IMR-90 (cell line): ENCODE measurements at regions not wholly inside any gene's neighbourhood (a gene's known extent, or its start where the extent isn't known, plus 50 kb on each side); places are given as distances from the start of the nearest gene placed in this dataset.

Source experiments
- ATAC-seq: fragments of 200-7000 bp; cut with Tn5 transposase; 2 replicates; pipeline ENCODE4 v1.9.1; 2020; ENCODE audit warnings: low read depth, mild to moderate bottlenecking, moderate library complexity
- BruUV-seq: library from RNA; stranded (reverse); fragments of 400-500 nt; replicated peaks from 2 replicates; lab custom pipeline; 2021; lab: Mats Ljungman, UMichigan
- CTCF ChIA-PET: fragments of 300-600 bp; formaldehyde crosslinking; extraction: SDS; loops from one replicate; lab custom pipeline; 2021; ENCODE audit warnings: antibody characterized with exemption; lab: Yijun Ruan, JAX
- POLR2A ChIA-PET: fragments of 300-600 bp; sonication (Branson Sonifier 250); formaldehyde crosslinking; loops from one replicate; lab custom pipeline; 2022; ENCODE audit warnings: antibody characterized with exemption; ENCODE audit not compliant: unreplicated experiment; lab: Charles Lee
- DNase-seq: peaks from one replicate; pipeline ENCODE4 v3.0.0; 2013
- H2AFZ ChIP-seq: replicated peaks from 2 replicates; pipeline ENCODE3; 2013; ENCODE audit warnings: low read length, mild to moderate bottlenecking; ENCODE audit not compliant: poor library complexity
- H2AK5ac ChIP-seq: 2 replicates; pipeline ENCODE4 v1.6.1; 2013; ENCODE audit warnings: low read depth, low read length, inconsistent platforms
- H2AK9ac ChIP-seq: replicated peaks from 2 replicates; pipeline ENCODE3; 2013; ENCODE audit warnings: mild to moderate bottlenecking, low read depth, low read length, moderate library complexity; ENCODE audit not compliant: poor library complexity
- H2BK120ac ChIP-seq: 2 replicates; pipeline ENCODE4 v1.6.1; 2013; ENCODE audit warnings: low read depth, low read length, inconsistent platforms
- H2BK15ac ChIP-seq: 3 replicates; pipeline ENCODE4 v1.6.1; 2013; ENCODE audit warnings: low read depth, low read length, inconsistent platforms
- H2BK20ac ChIP-seq: 2 replicates; pipeline ENCODE4 v1.6.1; 2013; ENCODE audit warnings: low read depth, mild to moderate bottlenecking, inconsistent platforms, low read length, moderate library complexity
- H2BK5ac ChIP-seq: 2 replicates; pipeline ENCODE4 v1.6.1; 2013; ENCODE audit warnings: mild to moderate bottlenecking, low read depth, low read length, inconsistent platforms; ENCODE audit not compliant: poor library complexity, severe bottlenecking
- H3K14ac ChIP-seq: replicated peaks from 2 replicates; pipeline ENCODE4 v1.6.1; 2013; ENCODE audit warnings: low read depth, low read length, inconsistent platforms
- H3K18ac ChIP-seq: 2 replicates; pipeline ENCODE4 v1.6.1; 2013; ENCODE audit warnings: low read depth, low read length, control low read depth
- H3K23ac ChIP-seq: 2 replicates; pipeline ENCODE4 v1.6.1; 2013; ENCODE audit warnings: low read depth, low read length, inconsistent platforms
- H3K27ac ChIP-seq: 2 replicates; pipeline ENCODE4 v1.5.1; 2013; ENCODE audit warnings: mild to moderate bottlenecking, control low read depth, low read length; ENCODE audit not compliant: insufficient read depth
- H3K27me3 ChIP-seq: 2 replicates; pipeline ENCODE4 v1.6.1; 2013; ENCODE audit warnings: low read length; ENCODE audit not compliant: control insufficient read depth, insufficient read depth
- H3K36me3 ChIP-seq: 2 replicates; pipeline ENCODE4 v1.6.1; 2013; ENCODE audit warnings: low read length, mixed read lengths; ENCODE audit not compliant: control insufficient read depth, insufficient read depth
- H3K4ac ChIP-seq: 2 replicates; pipeline ENCODE4 v1.6.1; 2013; ENCODE audit warnings: low read depth, low read length, inconsistent platforms
- H3K4me1 ChIP-seq: 2 replicates; pipeline ENCODE4 v1.6.1; 2013; ENCODE audit warnings: low read length, mixed read lengths; ENCODE audit not compliant: control insufficient read depth, insufficient read depth
- H3K4me2 ChIP-seq: 2 replicates; pipeline ENCODE4 v1.6.1; 2013; ENCODE audit warnings: low read depth, mild to moderate bottlenecking, control low read depth, low read length, moderate library complexity
- H3K4me3 ChIP-seq: 2 replicates; pipeline ENCODE4 v1.5.1; 2013; ENCODE audit warnings: low read depth, mild to moderate bottlenecking, control low read depth, low read length, moderate library complexity; ENCODE audit not compliant: insufficient read depth
- H3K56ac ChIP-seq: 2 replicates; pipeline ENCODE4 v1.6.1; 2013; ENCODE audit warnings: low read length, inconsistent platforms; ENCODE audit not compliant: insufficient read depth; ENCODE audit errors: extremely low read depth
- H3K79me1 ChIP-seq, 2 experiments: 2 replicates each; pipeline ENCODE4 v1.6.1; 2013; ENCODE audit warnings: low read length in 2 of 2, inconsistent platforms in 1 of 2, low read depth in 1 of 2
- H3K9ac ChIP-seq: 2 replicates; pipeline ENCODE4 v1.6.1; 2013; ENCODE audit warnings: low read depth, low read length, control low read depth
- H3K9me1 ChIP-seq: 2 replicates; pipeline ENCODE4 v1.6.1; 2013; ENCODE audit warnings: low read length, inconsistent platforms; ENCODE audit not compliant: insufficient read depth
- H3K9me3 ChIP-seq: 2 replicates; pipeline ENCODE4 v1.6.1; 2013; ENCODE audit warnings: low read length; ENCODE audit not compliant: control insufficient read depth, insufficient read depth
- H4K20me1 ChIP-seq: 2 replicates; pipeline ENCODE4 v1.6.1; 2013; ENCODE audit warnings: low read length, inconsistent platforms; ENCODE audit not compliant: insufficient read depth
- H4K5ac ChIP-seq: 2 replicates; pipeline ENCODE4 v1.6.1; 2013; ENCODE audit warnings: mild to moderate bottlenecking, low read depth, low read length, control low read depth
- H4K8ac ChIP-seq, 2 experiments: 2 replicates each; pipeline ENCODE4 v1.6.1; 2013; ENCODE audit warnings: low read depth in 2 of 2, low read length in 2 of 2, control low read depth in 1 of 2, inconsistent platforms in 1 of 2
- H4K91ac ChIP-seq: 2 replicates; pipeline ENCODE4 v1.6.1; 2013; ENCODE audit warnings: low read depth, low read length, inconsistent platforms; ENCODE audit not compliant: insufficient read depth
- MAFK ChIP-seq: IDR thresholded peaks from 2 replicates; pipeline ENCODE4 v1.6.1; 2012; ENCODE audit warnings: low read depth, low read length, improper control_type of control experiment
- USF2 ChIP-seq: fragments of 150-350 bp; IDR thresholded peaks from 2 replicates; pipeline ENCODE4 v1.6.1; 2017; ENCODE audit warnings: mild to moderate bottlenecking, antibody characterized with exemption, low read length, low read depth
- WGBS, 2 experiments: methylation state at CpG; one replicate each; pipeline versions ENCODE4 v1.1.5 to v1.1.7; 2013; ENCODE audit warnings: missing lambda C conversion rate in 2 of 2; ENCODE audit not compliant: insufficient read length in 1 of 2; ENCODE audit errors: extremely low coverage in 2 of 2; 5-methylcytosine and 5-hydroxymethylcytosine counted together
- dilution Hi-C: fragments of 300-500 bp; cut with HindIII; formaldehyde crosslinking; loops from one replicate; pipeline ENCODE4 v1.14.3; 2018; ENCODE audit warnings: low sequenced_read_pairs; ENCODE audit not compliant: unreplicated experiment
- in situ Hi-C: fragments of 300-500 bp; cut with MboI; formaldehyde crosslinking; loops from 3 replicates; pipeline ENCODE4 v1.14.3; 2019; ENCODE audit warnings: low sequenced_read_pairs, inconsistent platforms, mixed read lengths
- intact Hi-C: fragments of 100-400 bp; cut with micrococcal nuclease; formaldehyde crosslinking; loops from 2 replicates; pipeline ENCODE4 v1.10.0; 2022

GRCh38 chr9:19522558-19522957, 113.7 kb downstream of the ACER2 start:
- intact Hi-C loops: no loop called here
- H3K9ac ChIP-seq: no peak overlapping the region
- no peak overlapping the region for H3K56ac ChIP-seq
- no peak overlapping the region for H3K14ac ChIP-seq
- H3K27me3 ChIP-seq: no peaks in the 10 kb centered on the region
- no peak overlapping the region for H4K5ac ChIP-seq
- no peaks in the 10 kb centered on the region for H3K79me1 ChIP-seq
- no peak overlapping the region for H4K8ac ChIP-seq
- no TSS peak for BruUV-seq
- H3K23ac ChIP-seq: no peak overlapping the region
- no CpG with 5 or more reads among the region's 2 CpGs for WGBS, 2 experiments
- H2BK5ac ChIP-seq: no peak overlapping the region
- H3K9me3 ChIP-seq: no peaks in the 10 kb centered on the region
- H3K4me2 ChIP-seq: no peak overlapping the region
- H4K20me1 ChIP-seq: no peaks in the 10 kb centered on the region
- H3K18ac ChIP-seq: no peak overlapping the region
- H3K4ac ChIP-seq: no peak overlapping the region
- no peak overlapping the region for H4K91ac ChIP-seq
- H2BK15ac ChIP-seq: no peak overlapping the region
- H3K4me3 ChIP-seq: no peak overlapping the region
- dilution Hi-C loops: no loop called here
- CTCF ChIA-PET: no interaction called here
- H2AK5ac ChIP-seq: no peak overlapping the region
- H2AFZ ChIP-seq: no peak overlapping the region
- POLR2A ChIA-PET: no interaction called here
- in situ Hi-C loops: loop anchor here (25.0 kb wide), 1 partner anchor 1615 kb away; the partner anchor contains the start of gene IFNW1
- no peak overlapping the region for H2AK9ac ChIP-seq
- no peaks in the 10 kb centered on the region for H3K4me1 ChIP-seq
- H3K36me3 ChIP-seq: no peaks in the 10 kb centered on the region
- H3K9me1 ChIP-seq: no peaks in the 10 kb centered on the region
- H2BK120ac ChIP-seq: no peak overlapping the region
- ATAC-seq (no peak), DNase-seq (no peak)
- TF ChIP-seq USF2 (no peak), MAFK (peak; percentile 99)
- H3K27ac ChIP-seq: no peak overlapping the region
- no peak overlapping the region for H2BK20ac ChIP-seq
